Peyer's patch (tissue), 4 donors: ENCODE measurements at regions not wholly inside any gene's neighbourhood (a gene's known extent, or its start where the extent isn't known, plus 50 kb on each side); places are given as distances from the start of the nearest gene placed in this dataset.

Source experiments
- CTCF ChIP-seq, 6 experiments: fragments of 450-650 bp in 4 of 6; fragments of 200-600 bp in 2 of 6; sonication (generic) in 1 of 6; IDR thresholded peaks; one replicate each; pipeline ENCODE4 v1.5.1; 2017 to 2019; ENCODE audit warnings: antibody characterized with exemption in 6 of 6, mild to moderate bottlenecking in 3 of 6, moderate library complexity in 1 of 6
- POLR2A ChIP-seq, 2 donors: fragments of 450-650 bp; IDR thresholded peaks; one replicate each; pipeline ENCODE4 v1.5.1; 2017; ENCODE audit warnings: antibody characterized with exemption in 2 of 2, mild to moderate bottlenecking in 2 of 2, moderate library complexity in 2 of 2

GRCh38 chr2:224183086-224183485 is 144.0 kb upstream of the SERPINE2 start:
- TF ChIP-seq CTCF (IDR thresholded peaks at IDR 0.05) = no peak
- no peak for TF ChIP-seq POLR2A (IDR thresholded peaks at IDR 0.05)
